HepG2 (cell line): ENCODE measurements at regions not wholly inside any gene's neighbourhood (a gene's known extent, or its start where the extent isn't known, plus 50 kb on each side); places are given as distances from the start of the nearest gene placed in this dataset.

Experiments used
- ATAC-seq: fragments of 200-7000 bp; cut with Tn5 transposase; 3 replicates; pipeline ENCODE4 v1.9.1; 2020; ENCODE audit warnings: mild to moderate bottlenecking, moderate library complexity
- BruUV-seq: library from RNA; stranded (reverse); fragments of 400-500 nt; replicated peaks from 2 replicates; lab custom pipeline; 2021; lab: Mats Ljungman, UMichigan
- CTCF ChIA-PET: fragments of 300-600 bp; formaldehyde crosslinking; extraction: SDS; loops from one replicate; lab custom pipeline; 2021; ENCODE audit warnings: low total read pairs, inconsistent platforms, low intra/inter-chr PET ratio; lab: Yijun Ruan, JAX
- POLR2A ChIA-PET: fragments of 350-600 bp; sonication (Branson Sonifier 250); formaldehyde crosslinking; loops from one replicate; lab custom pipeline; 2020; ENCODE audit warnings: antibody characterized with exemption, inconsistent platforms; lab: Yijun Ruan, JAX
- DNase-seq: peaks from one replicate; pipeline ENCODE4 v3.0.0-alpha.2; 2015; ENCODE audit warnings: low spot score
- FAIRE-seq: peaks from 3 replicates; lab custom pipeline; 2011; peaks lifted over from hg19 to GRCh38; lab: Jason Lieb, UNC
- H2AFZ ChIP-seq: one replicate; pipeline ENCODE4 v1.6.1; 2011; ENCODE audit warnings: low read length, inconsistent platforms
- H3K27ac ChIP-seq: fragments of 300-600 bp; 3 replicates; pipeline ENCODE4 v1.8.0; 2011; ENCODE audit warnings: mixed run types, mild to moderate bottlenecking, mixed read lengths, low read length, inconsistent platforms; ENCODE audit not compliant: insufficient read depth; ENCODE audit errors: extremely low read length
- H3K27me3 ChIP-seq, 2 experiments: fragments of 200-600 bp in 1 of 2; 2 replicates in 1 of 2; 3 replicates in 1 of 2; pipeline versions ENCODE4 v1.6.0 to v1.8.0; 2011; ENCODE audit warnings: low read length in 2 of 2, mild to moderate bottlenecking in 2 of 2, moderate library complexity in 2 of 2, inconsistent platforms in 1 of 2; ENCODE audit not compliant: insufficient read depth in 2 of 2, control insufficient read depth in 1 of 2
- H3K36me3 ChIP-seq, 2 experiments: fragments of 200-600 bp in 1 of 2; replicated peaks in 1 of 2; 2 replicates in 1 of 2; 3 replicates in 1 of 2; pipeline versions ENCODE4 v1.5.1 to v1.8.0; 2011; ENCODE audit warnings: low read length in 2 of 2, inconsistent platforms in 1 of 2; ENCODE audit not compliant: insufficient read depth in 2 of 2, control insufficient read depth in 1 of 2
- H3K4me1 ChIP-seq: 2 replicates; pipeline ENCODE4 v1.5.1; 2012; ENCODE audit warnings: low read length, inconsistent platforms; ENCODE audit not compliant: insufficient read depth
- H3K4me2 ChIP-seq: 2 replicates; pipeline ENCODE4 v1.6.0; 2011; ENCODE audit warnings: low read depth, low read length, inconsistent platforms
- H3K4me3 ChIP-seq, 3 experiments: fragments of 200-600 bp in 1 of 3; sonication (generic), shearing (Covaris generic) in 1 of 3; replicated peaks in 1 of 3; 2 replicates each; pipeline ENCODE4 v1.5.1; 2011 to 2016; ENCODE audit warnings: low read length in 3 of 3, inconsistent platforms in 2 of 3, low read depth in 2 of 3, mild to moderate bottlenecking in 2 of 3, control low read depth in 1 of 3, mixed read lengths in 1 of 3; ENCODE audit not compliant: insufficient read depth in 1 of 3
- H3K79me2 ChIP-seq: one replicate; pipeline ENCODE4 v1.6.1; 2011; ENCODE audit warnings: low read length, inconsistent platforms; ENCODE audit not compliant: insufficient read depth
- H3K9ac ChIP-seq: 2 replicates; pipeline ENCODE4 v1.6.0; 2011; ENCODE audit warnings: mild to moderate bottlenecking, low read depth, low read length, inconsistent platforms; ENCODE audit not compliant: insufficient read depth
- H3K9me3 ChIP-seq: 2 replicates; pipeline ENCODE4 v1.5.1; 2012; ENCODE audit warnings: mild to moderate bottlenecking, low read length
- H4K20me1 ChIP-seq: 2 replicates; pipeline ENCODE4 v1.6.0; 2011; ENCODE audit warnings: inconsistent platforms, mild to moderate bottlenecking, low read length, moderate library complexity; ENCODE audit not compliant: insufficient read depth
- HMGA1 ChIP-seq: sonication (generic); formaldehyde crosslinking; conservative IDR thresholded peaks from 2 replicates; pipeline ENCODE4 v1.4.0; 2020; ENCODE audit warnings: missing genetic modification reagents
- KDM1A ChIP-seq: IDR thresholded peaks from 2 replicates; pipeline ENCODE4 v1.6.1; 2016; ENCODE audit warnings: missing compliant biosample characterization
- PCBP1 ChIP-seq: fragments of 200-400 bp; formaldehyde crosslinking; IDR thresholded peaks from 2 replicates; pipeline ENCODE4 v1.6.1; 2017; ENCODE audit warnings: mild to moderate bottlenecking, low read depth, low read length, borderline replicate concordance
- WGBS: methylation state at CpG from one replicate; pipeline ENCODE4 v1.1.6; 2017; ENCODE audit warnings: low lambda C conversion rate; 5-methylcytosine and 5-hydroxymethylcytosine counted together
- in situ Hi-C: cut with HindIII; loops from 2 replicates; pipeline ENCODE4 v1.10.0; 2017; ENCODE audit warnings: low pct_unique_long_range_greater_than_20kb; ENCODE audit not compliant: extremely low pct_ligation_motif_present
- intact Hi-C: fragments of 100-400 bp; cut with micrococcal nuclease; formaldehyde crosslinking; loops from one replicate; pipeline ENCODE4 v1.10.0; 2022; ENCODE audit not compliant: unreplicated experiment

DNA sequence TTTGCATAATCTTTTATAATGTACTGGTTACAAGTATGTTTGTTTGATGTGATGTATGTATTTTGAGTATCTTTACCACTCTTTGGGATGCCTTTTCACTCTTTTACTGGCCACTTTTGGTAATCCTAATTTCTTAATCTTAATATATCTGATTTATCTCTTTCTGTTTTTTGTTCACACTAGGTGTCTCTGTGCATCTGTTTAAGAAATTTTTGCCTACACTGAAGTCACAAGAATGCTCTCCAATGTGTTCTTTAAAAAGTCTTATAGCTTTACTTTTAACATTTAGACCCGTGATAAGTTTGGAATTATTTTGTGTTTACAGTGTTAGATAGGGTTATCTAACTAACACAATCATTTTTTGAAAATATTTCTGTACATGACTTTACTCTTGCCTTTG, 659.1 kb downstream of the SI start (continued):
- TF ChIP-seq HMGA1 (CRISPR knock-in tag) = no peak
- TF ChIP-seq, all 625 proteins: peak for 0

DNA sequence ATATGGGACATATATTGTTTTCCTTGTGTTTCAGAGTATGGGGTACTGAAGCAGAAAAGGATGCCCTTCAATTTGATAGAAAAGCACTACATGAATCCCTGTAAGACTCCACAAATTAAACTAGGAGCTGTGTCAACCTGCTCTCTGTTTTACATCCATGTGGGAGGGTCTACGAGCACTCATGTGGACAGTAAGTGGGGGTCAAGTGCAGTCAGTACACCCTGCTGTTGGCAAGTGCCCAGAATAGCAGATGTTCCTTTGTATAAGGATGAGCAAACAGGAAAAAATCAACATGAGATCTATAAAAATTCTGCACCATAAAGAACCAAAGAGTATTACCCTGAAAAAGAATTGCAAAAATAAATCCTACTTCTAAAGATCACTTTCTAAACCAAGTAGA, 659.9 kb downstream of the SI start:
- Histone ChIP-seq H3K4me1 (no peaks in the 10 kb centered on the region), H3K79me2 (no peaks in the 10 kb centered on the region), H3K4me2 (no peak overlapping the region), H3K9ac (no peak overlapping the region), H2AFZ (no peak overlapping the region), H3K27ac (no peak overlapping the region), H4K20me1 (no peaks in the 10 kb centered on the region), H3K36me3 (no peaks in the 10 kb centered on the region), H3K27me3 (no peaks in the 10 kb centered on the region)
- ATAC-seq (no peak), DNase-seq (no peak)
- no TSS peak for BruUV-seq
- ChIA-PET POLR2A (no interaction called here), CTCF (no interaction called here)
- in situ Hi-C loops = no loop called here
- intact Hi-C loops = no loop called here
- no peak for TF ChIP-seq PCBP1
- TF ChIP-seq, all 625 proteins: peak for 0
- no peak for FAIRE-seq
- Histone ChIP-seq H3K4me3 (no peak overlapping the region), H3K9me3 (no peaks in the 10 kb centered on the region)
- 0% methylated on average over 1 of the region's 1 CpG for WGBS

DNA sequence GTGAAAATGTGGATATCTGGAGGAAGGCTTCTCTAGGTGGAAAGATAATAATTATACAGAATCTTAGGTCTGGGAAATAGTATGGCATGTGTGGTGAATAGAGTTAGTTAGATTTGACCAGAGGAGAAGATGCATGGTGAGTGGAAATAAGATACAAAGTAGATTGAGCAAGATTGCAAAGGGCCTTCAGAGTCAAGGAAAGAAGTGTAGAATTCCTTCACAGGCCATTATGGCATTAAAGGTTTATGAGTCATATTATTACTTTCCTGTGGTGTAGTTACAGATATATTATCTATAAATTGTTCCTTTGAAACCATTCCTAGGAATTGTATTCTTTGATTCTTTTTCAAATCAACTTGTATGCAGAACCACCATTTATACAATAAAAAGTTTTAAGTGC, 660.3 kb downstream of the SI start:
- no peak for DNase-seq
- Histone ChIP-seq H3K4me3 (no peak overlapping the region), H3K79me2 (no peaks in the 10 kb centered on the region), H3K9me3 (no peaks in the 10 kb centered on the region), H3K4me1 (no peaks in the 10 kb centered on the region), H4K20me1 (no peaks in the 10 kb centered on the region), H3K36me3 (no peaks in the 10 kb centered on the region), H3K9ac (no peak overlapping the region), H3K27me3 (no peaks in the 10 kb centered on the region), H3K4me2 (no peak overlapping the region), H2AFZ (no peak overlapping the region), H3K27ac (no peak overlapping the region)
- no peak for FAIRE-seq
- in situ Hi-C loops (no loop called here), intact Hi-C loops (no loop called here)
- ATAC-seq = no peak
- TF ChIP-seq KDM1A (CRISPR knock-in tag) = no peak
- no TSS peak for BruUV-seq
- ChIA-PET POLR2A (no interaction called here), CTCF (no interaction called here)
